HAP-1 (cell line): ENCODE measurements at regions not wholly inside any gene's neighbourhood (a gene's known extent, or its start where the extent isn't known, plus 50 kb on each side); places are given as distances from the start of the nearest gene placed in this dataset.

Experiments used
- DNase-seq, 2 experiments: peaks; one replicate each; pipeline ENCODE4 v3.0.0-alpha.2; 2016 to 2020; ENCODE audit warnings: low spot score in 2 of 2
- H3K27me3 ChIP-seq: fragments of 250-450 bp; sonication (Bioruptor Pico); 2 replicates; pipeline ENCODE4 v1.5.1; 2020; ENCODE audit warnings: low read depth, mild to moderate bottlenecking, moderate library complexity
- H3K36me3 ChIP-seq: fragments of 250-450 bp; sonication (Bioruptor Pico); replicated peaks from 2 replicates; pipeline ENCODE4 v1.5.1; 2020; ENCODE audit warnings: mild to moderate bottlenecking
- H3K4me1 ChIP-seq: fragments of 250-450 bp; sonication (Bioruptor Pico); 2 replicates; pipeline ENCODE4 v1.5.1; 2020; ENCODE audit warnings: mild to moderate bottlenecking
- H3K4me3 ChIP-seq: fragments of 250-450 bp; sonication (Bioruptor Pico); 2 replicates; pipeline ENCODE4 v1.5.1; 2020; ENCODE audit warnings: mild to moderate bottlenecking, moderate library complexity
- H3K9me3 ChIP-seq: fragments of 250-450 bp; sonication (Bioruptor Pico); 2 replicates; pipeline ENCODE4 v1.5.1; 2020; ENCODE audit warnings: mild to moderate bottlenecking, moderate library complexity
- in situ Hi-C: fragments of 300-500 bp; cut with MboI; formaldehyde crosslinking; loops from 3 replicates; pipeline ENCODE4 v1.14.3; 2020; ENCODE audit warnings: low sequenced_read_pairs, inconsistent platforms, mixed read lengths

- no peaks in the 10 kb centered on the region for H3K4me1 ChIP-seq
- H3K4me3 ChIP-seq: no peak overlapping the region
- in situ Hi-C loops: no loop called here
- H3K27me3 ChIP-seq: no peaks in the 10 kb centered on the region
- no peaks in the 10 kb centered on the region for H3K36me3 ChIP-seq
- H3K9me3 ChIP-seq: no peaks in the 10 kb centered on the region
- DNase-seq: no peak
Observed at GRCh38 chr2:22189893-22190480, 1066.2 kb downstream of the TDRD15 start.

- no peak for DNase-seq
- in situ Hi-C loops: no loop called here
- Histone ChIP-seq H3K36me3 (no peaks in the 10 kb centered on the region), H3K4me3 (no peak overlapping the region), H3K4me1 (no peaks in the 10 kb centered on the region), H3K9me3 (no peaks in the 10 kb centered on the region), H3K27me3 (no peaks in the 10 kb centered on the region)
Observed at GRCh38 chr2:22194218-22194617, 1070.5 kb downstream of the TDRD15 start.

- Histone ChIP-seq H3K9me3 (no peaks in the 10 kb centered on the region), H3K4me3 (no peak overlapping the region), H3K4me1 (no peaks in the 10 kb centered on the region), H3K36me3 (no peaks in the 10 kb centered on the region), H3K27me3 (no peaks in the 10 kb centered on the region)
- DNase-seq: no peak
- in situ Hi-C loops: no loop called here
Observed at GRCh38 chr2:22196806-22197205, 1073.0 kb downstream of the TDRD15 start.

GRCh38 chr2:22198381-22199283, 1074.9 kb downstream of the TDRD15 start:
- Histone ChIP-seq H3K9me3 (no peaks in the 10 kb centered on the region), H3K4me1 (no peaks in the 10 kb centered on the region), H3K4me3 (no peak overlapping the region), H3K36me3 (no peaks in the 10 kb centered on the region), H3K27me3 (no peaks in the 10 kb centered on the region)
- in situ Hi-C loops: no loop called here
- DNase-seq: no peak

- Histone ChIP-seq H3K27me3 (no peaks in the 10 kb centered on the region), H3K4me1 (no peaks in the 10 kb centered on the region), H3K9me3 (no peaks in the 10 kb centered on the region), H3K4me3 (no peak overlapping the region), H3K36me3 (no peaks in the 10 kb centered on the region)
- in situ Hi-C loops: no loop called here
- no peak for DNase-seq
Observed at GRCh38 chr2:22199994-22200393, 1076.2 kb downstream of the TDRD15 start.

- in situ Hi-C loops: no loop called here
- Histone ChIP-seq H3K27me3 (no peaks in the 10 kb centered on the region), H3K36me3 (no peaks in the 10 kb centered on the region), H3K4me1 (no peaks in the 10 kb centered on the region), H3K4me3 (no peak overlapping the region), H3K9me3 (no peaks in the 10 kb centered on the region)
- no peak for DNase-seq
Observed at GRCh38 chr2:22209545-22209944, 1085.8 kb downstream of the TDRD15 start.

GRCh38 chr2:22213237-22213636, 1089.5 kb downstream of the TDRD15 start:
- Histone ChIP-seq H3K4me1 (no peaks in the 10 kb centered on the region), H3K36me3 (no peaks in the 10 kb centered on the region), H3K27me3 (no peaks in the 10 kb centered on the region), H3K4me3 (no peak overlapping the region), H3K9me3 (no peaks in the 10 kb centered on the region)
- in situ Hi-C loops: no loop called here
- no peak for DNase-seq

- H3K4me1 ChIP-seq: no peaks in the 10 kb centered on the region
- in situ Hi-C loops: no loop called here
- H3K36me3 ChIP-seq: no peaks in the 10 kb centered on the region
- no peak for DNase-seq
- no peaks in the 10 kb centered on the region for H3K27me3 ChIP-seq
- H3K4me3 ChIP-seq: no peak overlapping the region
- no peaks in the 10 kb centered on the region for H3K9me3 ChIP-seq
Observed at GRCh38 chr2:22215517-22215916, 1091.7 kb downstream of the TDRD15 start.

GRCh38 chr2:22217881-22218280, 1094.1 kb downstream of the TDRD15 start:
- no peak overlapping the region for H3K4me3 ChIP-seq
- H3K9me3 ChIP-seq: no peaks in the 10 kb centered on the region
- H3K36me3 ChIP-seq: no peaks in the 10 kb centered on the region
- no peaks in the 10 kb centered on the region for H3K27me3 ChIP-seq
- no peak for DNase-seq
- no peaks in the 10 kb centered on the region for H3K4me1 ChIP-seq
- in situ Hi-C loops: no loop called here

GRCh38 chr2:22221006-22221405, 1097.2 kb downstream of the TDRD15 start:
- Histone ChIP-seq H3K4me1 (no peaks in the 10 kb centered on the region), H3K27me3 (no peaks in the 10 kb centered on the region), H3K9me3 (no peaks in the 10 kb centered on the region), H3K4me3 (no peak overlapping the region), H3K36me3 (no peaks in the 10 kb centered on the region)
- in situ Hi-C loops: no loop called here
- no peak for DNase-seq

GRCh38 chr2:22238967-22239366, 1115.2 kb downstream of the TDRD15 start:
- no peaks in the 10 kb centered on the region for H3K9me3 ChIP-seq
- no peak for DNase-seq
- H3K36me3 ChIP-seq: no peaks in the 10 kb centered on the region
- in situ Hi-C loops: no loop called here
- H3K4me3 ChIP-seq: no peak overlapping the region
- no peaks in the 10 kb centered on the region for H3K4me1 ChIP-seq
- no peaks in the 10 kb centered on the region for H3K27me3 ChIP-seq

GRCh38 chr2:22247466-22247865, 1123.7 kb downstream of the TDRD15 start:
- no peak for DNase-seq
- Histone ChIP-seq H3K4me1 (no peaks in the 10 kb centered on the region; the same call in 1 of the 2 replicates), H3K9me3 (no peaks in the 10 kb centered on the region), H3K4me3 (no peak overlapping the region), H3K36me3 (no peaks in the 10 kb centered on the region), H3K27me3 (no peaks in the 10 kb centered on the region)
- in situ Hi-C loops: no loop called here

- Histone ChIP-seq H3K9me3 (no peaks in the 10 kb centered on the region), H3K27me3 (no peaks in the 10 kb centered on the region), H3K36me3 (no peaks in the 10 kb centered on the region), H3K4me1 (no peaks in the 10 kb centered on the region; the same call in 1 of the 2 replicates), H3K4me3 (no peak overlapping the region)
- DNase-seq: no peak
- in situ Hi-C loops: no loop called here
Observed at GRCh38 chr2:22248851-22249250, 1125.1 kb downstream of the TDRD15 start.

- Histone ChIP-seq H3K36me3 (no peaks in the 10 kb centered on the region), H3K27me3 (no peaks in the 10 kb centered on the region), H3K4me3 (no peak overlapping the region), H3K9me3 (no peaks in the 10 kb centered on the region), H3K4me1 (no peaks in the 10 kb centered on the region)
- in situ Hi-C loops: no loop called here
- no peak for DNase-seq
Observed at GRCh38 chr2:22253171-22253570, 1129.4 kb downstream of the TDRD15 start.
